Hindlimb muscle (tissue), 1 donor: ENCODE measurements at regions not wholly inside any gene's neighbourhood (a gene's known extent, or its start where the extent isn't known, plus 50 kb on each side); places are given as distances from the start of the nearest gene placed in this dataset.
A peak's percentile ranks its signal among the peaks of the same experiment; 100 is the strongest.
"Not testable (repeated sequence)": the region's sequence is repeated elsewhere in the genome, so short reads cannot be mapped to it uniquely, and the experiment has no call there.

Source experiments
- DNase-seq: peaks from one replicate; pipeline ENCODE4 v3.0.0-alpha.2; 2013

DNA sequence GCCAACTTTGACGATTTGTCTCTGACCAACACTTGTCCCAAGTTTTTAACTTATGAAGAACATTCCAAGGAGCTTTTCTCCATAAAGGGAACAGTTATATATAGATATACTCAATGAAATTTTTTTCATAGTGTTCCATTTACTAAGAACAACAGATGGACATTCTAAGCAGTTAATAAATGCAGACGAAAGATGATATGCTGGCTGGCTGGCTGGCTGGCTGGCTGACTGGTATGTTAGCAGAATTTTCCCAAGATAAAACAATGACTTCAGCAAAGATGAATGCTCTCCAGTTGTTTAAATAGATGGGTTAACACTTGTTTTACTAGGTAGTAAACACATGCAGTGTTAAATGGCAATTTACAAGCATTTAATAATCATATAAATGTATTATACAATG, 62.2 kb downstream of the SPANXN3 start:
- peak; percentile 2 for DNase-seq

DNA sequence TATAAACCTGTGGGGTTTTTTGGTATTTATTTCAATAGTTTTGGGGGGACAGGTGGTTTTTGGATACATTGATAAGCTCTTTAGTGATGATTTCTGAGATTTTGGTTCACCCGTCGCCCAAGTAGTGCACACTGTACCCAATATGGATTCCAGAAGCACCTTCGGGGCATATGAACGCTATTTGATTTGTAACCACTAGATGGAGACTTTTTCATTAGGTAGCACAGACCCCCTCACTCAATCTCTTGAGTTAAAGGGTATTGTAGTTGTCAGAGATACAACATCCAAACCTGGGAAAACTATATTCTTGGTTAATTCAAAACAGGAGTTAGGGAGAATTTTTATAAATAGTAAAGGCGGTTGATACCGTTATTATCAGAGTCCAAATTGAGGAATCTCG, 79.8 kb downstream of the SPANXN3 start:
- no peak for DNase-seq

DNA sequence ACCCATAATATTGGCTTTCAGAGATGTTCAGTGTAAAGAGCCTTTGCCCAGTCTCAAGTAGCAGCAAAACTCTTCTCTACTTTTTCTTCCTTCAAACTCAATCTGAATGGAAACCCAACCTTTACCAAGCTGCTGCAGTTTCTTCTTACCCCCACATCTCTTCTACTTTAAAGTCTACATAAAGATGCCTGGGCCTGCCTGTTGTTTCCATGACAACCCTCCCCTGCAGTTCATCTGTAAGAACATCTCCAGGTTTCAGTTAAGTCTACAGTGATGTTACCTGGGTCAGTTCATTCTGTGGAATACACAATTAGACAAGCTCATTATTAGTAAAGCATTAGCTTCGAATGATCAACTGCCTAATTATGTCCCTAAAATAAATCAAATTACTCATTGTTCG, 81.4 kb downstream of the SPANXN3 start:
- DNase-seq = no peak

DNA sequence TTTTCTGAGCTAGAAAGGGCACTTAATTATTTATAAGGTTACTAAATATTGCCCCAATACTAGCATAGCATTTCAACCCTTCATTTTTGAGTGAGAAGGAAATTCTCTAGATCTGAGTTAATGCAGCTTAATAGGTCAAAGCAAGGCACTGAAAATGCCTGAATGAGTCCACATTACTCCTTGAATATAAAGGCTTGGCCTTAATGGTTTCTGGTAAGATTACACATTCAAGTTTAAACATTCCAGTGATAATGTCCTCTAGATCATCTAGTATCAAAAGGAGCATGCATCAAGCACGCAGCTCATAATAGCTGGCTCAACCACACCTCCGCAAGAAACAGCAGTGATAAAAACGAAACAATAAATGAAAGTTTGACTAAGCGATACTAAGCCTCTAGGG, 87.5 kb downstream of the SPANXN3 start:
- DNase-seq = no peak

DNA sequence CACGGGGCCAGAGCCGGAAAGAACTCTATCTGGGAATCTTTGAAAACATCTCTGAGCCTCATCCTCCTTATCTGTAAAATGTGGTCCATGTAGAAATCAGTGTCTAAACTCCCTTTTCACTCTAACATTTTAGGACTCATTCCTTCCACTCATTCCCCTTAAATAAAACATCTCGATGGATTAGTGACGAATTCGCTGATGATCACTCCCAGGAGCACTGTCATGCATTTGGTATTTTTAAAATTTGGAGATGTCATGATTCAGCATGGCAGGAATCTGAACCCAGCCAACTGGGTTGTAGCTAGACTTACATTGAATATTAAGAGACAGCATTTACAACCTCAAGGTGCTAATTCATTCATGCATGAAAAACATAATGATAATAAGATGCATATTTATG, 88.1 kb downstream of the SPANXN3 start:
- DNase-seq = no peak

DNA sequence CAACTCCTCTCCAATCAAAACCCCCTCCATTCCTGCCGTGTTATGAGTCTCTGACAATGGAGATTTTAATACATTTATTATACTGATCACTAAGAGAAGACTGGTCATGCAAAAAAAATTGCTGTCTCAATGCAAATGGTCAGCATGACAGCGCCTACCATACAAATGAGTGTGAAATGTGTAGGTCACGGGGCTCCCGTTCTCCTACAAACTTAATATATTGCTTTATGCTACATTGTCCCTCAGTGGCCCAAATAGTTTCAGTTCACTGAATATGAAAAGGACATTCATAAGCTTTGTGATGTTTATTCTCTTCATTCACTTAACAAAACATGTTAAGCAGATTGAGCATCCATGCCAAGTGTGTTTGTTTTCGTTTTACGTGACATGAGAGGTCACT, 116.1 kb downstream of the SPANXN3 start:
- no peak for DNase-seq

DNA sequence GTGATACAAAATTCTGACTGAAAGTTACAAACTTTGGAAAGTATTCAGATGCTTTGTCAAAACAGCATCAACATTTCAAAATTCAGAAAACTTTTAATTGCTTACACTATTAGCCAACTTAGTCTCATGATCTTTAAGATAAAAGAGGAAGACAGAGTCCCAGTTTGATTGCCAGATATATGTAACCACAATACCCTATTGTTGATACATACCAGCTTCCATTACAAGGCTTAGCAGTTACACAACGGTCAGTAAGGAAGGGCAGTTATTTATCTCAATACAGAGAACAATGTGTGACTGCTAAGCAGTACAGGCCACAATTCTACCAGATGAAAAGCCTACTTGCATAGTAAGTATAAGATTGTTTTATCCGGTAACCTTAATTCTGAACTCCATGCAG, 138.4 kb downstream of the SPANXN3 start:
- DNase-seq = no peak

DNA sequence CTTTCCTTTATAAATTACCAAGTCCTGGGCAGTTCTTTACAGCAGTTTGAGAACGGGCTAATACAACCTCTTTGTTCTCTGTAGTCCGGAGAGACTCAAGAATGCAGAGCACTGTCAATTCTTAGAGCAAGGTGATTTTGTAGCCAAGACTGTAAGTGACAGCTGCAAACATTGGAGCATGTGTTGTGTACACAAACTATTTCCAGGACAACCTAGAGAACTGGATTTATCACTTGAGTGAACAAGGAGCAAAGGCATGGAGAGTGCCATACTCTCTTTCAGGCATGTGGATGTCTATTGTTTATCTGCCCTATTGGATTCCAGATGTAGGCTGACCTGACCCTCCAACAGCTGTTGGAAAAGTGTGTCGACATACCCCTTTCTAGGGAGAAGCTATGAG, 153.9 kb downstream of the SPANXN3 start:
- DNase-seq = no peak

DNA sequence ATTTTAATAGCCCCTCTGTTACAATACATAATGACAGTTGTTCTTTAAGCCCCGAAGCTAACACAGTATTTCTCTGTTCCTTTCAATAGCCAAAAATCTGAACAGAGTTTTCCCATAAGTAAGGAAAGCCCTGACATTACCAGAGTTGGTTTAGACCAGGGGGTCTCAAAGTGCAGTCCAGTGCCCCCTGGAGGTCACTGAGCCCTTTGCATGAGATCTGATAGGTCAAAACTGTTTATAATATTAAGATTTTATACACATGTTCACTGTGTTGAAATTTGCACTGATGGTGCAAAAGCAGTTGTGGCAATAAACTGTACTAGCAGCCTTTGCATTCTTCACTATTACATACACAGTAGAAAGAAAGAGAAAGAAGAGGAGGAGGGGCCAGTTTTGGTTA, 177.1 kb downstream of the SPANXN3 start:
- DNase-seq = no peak

DNA sequence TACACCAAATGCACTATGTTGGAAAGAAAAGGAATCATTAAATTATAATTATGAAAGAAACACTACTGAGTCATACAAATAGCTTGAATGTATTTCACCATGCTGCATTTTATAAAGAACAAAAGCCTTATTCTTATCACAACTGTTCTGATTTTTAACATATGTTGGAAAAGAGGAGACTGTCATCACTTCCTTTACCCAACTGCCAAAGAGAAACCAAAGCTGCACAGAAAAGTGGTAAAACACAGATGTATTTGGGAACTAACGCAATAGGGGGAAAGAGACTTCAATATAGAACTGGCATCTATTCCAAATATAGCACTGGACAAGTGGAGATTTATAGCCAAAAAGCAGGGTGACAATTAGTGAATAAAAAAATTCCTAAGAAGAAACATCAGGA, 181.0 kb downstream of the SPANXN3 start:
- no peak for DNase-seq

DNA sequence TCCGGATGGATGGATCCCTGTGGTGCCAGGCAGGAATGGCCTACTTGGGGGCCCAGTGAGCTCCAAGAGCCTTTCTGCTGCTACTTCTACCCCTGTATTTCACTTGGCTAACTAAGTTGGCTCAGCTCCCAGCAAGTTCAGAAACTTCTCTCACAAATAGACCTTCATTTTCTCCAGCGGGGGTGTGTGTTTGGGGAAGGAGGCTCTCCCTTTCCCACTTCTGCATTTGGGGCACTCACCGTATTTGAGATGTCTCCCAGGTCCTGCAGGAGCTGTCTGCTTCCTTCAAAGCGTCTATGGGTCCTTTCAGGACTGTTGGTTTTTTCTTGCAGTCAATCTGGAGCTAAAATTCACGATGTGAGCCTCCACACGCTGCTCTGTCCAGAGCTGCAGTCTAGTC, 197.7 kb downstream of the SPANXN3 start:
- DNase-seq = no peak

DNA sequence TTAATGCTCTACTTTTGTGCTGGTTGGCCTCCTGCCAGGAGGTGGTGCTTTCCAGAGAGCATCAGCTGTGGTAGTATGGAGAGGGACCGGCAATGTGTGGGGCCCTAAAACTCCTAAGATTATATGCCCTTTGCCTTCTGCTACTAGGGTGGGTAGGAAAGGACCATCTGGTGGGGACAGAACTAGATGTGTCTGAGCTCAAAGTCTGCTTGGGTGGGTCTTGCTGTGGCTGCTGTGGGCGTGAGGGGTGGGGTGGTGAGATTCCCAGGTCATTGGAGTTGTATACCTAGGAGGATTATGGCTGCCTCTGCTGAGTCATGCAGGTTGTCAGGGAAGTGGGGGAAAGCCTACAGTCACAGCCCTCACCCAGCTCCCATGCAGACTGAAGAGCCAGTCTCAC, 198.4 kb downstream of the SPANXN3 start:
- not testable (repeated sequence) for DNase-seq

DNA sequence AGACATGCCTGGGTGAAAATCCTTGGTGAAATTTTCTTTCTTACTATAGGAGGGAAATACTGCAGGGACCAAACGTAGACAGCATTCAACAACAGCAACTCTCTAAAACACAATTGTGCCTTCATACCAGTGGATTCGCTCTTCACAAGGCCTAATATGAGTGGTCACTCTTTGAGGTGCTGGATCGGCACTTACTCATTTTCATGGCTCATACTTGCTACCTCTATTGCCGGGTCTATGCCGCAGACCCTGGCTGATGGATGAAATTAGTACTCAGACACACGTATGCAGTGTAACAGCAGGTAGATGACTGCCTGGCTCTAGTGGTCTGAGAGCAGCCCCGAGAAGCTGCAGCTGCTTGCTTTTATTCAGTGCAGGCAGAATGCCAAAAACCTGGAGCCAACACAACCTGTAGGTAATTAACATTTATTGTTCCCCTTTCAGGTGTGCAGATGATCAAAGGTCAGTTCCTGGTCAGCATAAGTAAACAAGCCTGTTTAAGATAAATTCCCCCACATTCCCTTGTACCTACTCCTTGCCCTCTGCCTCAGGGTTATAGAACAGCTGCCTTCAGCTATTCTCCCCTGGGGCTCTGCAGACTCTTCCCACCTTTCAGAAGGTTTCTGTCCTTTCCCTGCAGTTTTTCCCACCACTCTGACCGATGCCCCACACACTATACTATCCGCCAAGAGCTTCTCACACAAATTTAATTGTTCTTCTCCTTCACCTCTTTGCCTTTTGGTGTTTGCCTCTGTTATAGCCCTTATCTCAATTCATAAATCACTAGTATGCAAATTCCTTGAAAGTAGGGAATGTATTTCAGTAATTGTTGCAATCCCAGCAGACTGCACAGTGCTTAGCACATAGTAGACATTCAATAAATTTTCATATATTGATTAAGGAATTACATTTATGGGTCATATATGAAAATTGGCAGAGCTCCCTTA, 210.0 kb downstream of the SPANXN3 start:
- no peak for DNase-seq

DNA sequence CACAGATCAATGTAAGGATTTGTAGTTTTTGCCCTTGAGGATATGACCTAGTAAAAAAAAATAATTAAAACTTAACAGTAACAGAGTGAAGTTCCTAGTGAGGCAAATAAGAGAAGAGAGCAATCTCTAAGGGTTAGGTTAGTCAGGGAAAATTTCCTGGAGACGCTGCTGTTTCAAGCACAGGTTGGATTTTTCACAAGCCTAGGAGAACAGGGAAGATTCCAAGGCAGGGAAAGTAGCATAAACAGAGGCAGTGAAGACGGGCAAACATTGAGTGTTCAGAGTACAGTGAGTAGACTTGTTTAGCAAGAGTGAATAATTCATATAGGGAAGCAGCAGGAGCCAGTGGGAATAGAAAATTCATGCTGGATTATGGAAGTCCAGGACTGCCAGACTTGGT, 212.8 kb downstream of the SPANXN3 start:
- no peak for DNase-seq

DNA sequence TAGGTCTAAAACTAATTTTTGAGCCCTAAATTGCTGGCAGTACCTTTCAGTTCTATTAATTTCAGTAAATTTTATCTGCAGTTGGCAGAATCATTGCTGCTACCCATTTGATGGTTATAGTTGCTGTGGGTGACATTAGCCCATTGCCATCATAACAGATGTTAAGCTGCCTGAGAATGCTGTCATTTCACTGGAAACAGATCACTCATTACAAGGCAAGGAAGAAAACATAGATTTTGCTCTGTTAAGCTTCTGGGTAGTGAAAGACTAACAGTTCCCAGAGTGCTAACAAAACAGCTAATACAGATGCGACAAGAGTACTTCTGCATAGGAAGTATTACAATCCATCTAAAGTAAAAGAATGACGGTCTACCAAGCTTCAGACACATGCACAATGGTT, 213.2 kb downstream of the SPANXN3 start:
- DNase-seq = no peak

DNA sequence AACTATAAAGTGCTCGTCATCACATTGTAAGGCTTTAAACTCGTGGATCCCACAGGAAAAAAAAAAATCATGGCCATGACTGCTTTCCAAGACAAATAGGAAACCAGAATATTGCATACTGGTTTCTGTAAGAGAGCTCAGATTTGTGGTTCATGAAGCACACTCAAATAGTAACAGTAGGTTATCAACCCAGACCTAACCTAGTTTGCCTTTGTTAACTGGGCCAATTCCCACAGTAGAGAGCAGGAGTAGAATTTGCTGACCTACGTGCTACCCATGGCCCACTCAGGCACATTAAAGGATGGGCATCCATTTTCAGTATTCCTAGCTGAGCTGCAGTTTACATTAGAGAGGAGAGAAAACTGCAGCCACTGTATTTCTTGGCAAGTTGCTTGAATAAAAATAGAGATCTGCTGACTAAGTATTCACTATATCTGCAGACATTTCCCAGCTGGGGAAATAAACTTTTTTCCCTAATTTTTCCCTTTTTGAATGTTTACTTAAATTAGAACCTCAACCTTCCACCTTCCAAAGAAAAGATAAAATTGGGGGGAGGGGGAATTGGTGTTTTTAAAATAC, 218.5 kb downstream of the SPANXN3 start:
- peak; percentile 0 for DNase-seq

DNA sequence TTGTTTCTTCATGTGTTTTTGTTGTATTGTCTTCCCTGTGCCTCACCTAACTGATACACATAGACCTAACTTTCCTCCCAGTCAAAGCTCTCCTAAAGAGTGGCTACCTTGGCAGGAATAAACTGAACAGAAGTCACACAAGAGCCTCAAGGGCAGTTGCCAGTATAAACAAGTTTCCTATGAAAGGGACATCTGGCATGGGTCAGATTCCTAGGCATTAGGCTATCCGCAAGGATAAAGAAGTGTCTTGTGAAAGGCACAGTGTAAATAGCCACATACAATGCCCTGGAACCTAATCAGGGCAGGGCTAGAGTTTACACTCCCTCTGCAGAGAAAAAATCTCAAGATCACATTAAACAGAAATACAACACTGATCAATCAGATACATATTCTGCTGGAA, 220.8 kb downstream of the SPANXN3 start:
- DNase-seq = no peak

DNA sequence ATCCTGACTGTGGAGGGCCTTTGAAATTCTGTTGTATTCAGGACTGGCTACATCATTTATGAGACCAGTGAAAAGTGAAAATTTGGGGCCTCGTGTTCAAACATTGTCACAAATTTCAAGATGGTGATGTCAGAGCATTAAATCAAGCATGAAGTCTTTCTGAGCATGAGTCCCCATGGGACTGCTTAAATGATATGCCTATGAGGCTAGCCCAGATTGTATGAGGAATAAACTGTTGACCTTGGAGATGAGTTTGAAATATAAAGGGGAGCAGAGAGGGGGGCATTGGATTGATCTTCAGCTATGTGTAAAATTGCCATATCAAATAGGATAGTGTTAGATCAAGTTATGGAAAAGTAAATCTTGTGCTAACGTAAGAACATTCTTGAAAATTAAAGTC, 230.0 kb downstream of the SPANXN3 start:
- DNase-seq = no peak

DNA sequence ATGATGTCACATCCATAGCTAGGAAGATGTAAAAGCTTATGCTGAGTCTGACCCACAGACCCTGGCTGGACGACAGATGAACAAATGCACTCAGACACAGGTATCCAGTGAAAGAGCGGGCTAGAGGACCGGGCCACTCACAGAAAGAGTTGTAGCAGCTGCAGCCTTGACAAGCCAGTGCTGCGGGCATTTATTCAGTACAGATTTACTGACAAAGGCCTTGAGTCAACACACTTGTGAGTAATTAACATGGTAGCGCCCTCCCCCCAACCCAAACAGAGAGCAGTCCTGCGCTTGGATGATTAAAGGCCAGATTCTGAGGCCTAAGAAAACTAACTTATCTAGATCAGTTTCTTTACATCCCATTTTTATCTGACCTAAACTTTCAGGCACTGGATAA, 244.6 kb downstream of the SPANXN4 start:
- no peak for DNase-seq

DNA sequence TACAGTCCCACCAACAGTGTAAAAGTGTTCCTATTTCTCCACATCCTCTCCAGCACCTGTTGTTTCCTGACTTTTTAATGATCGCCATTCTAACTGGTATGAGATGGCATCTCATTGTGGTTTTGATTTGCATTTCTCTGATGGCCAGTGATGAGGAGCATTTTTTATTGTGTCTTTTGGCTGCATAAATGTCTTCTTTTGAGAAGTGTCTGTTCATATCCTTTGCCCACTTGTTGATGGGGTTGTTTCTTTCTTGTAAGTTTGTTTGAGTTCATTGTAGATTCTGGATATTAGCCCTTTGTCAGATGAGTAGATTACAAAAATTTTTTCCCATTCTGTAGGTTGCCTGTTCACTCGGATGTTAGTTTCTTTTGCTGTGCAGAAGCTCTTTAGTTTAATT, 218.9 kb downstream of the SPANXN4 start:
- not testable (repeated sequence) for DNase-seq

DNA sequence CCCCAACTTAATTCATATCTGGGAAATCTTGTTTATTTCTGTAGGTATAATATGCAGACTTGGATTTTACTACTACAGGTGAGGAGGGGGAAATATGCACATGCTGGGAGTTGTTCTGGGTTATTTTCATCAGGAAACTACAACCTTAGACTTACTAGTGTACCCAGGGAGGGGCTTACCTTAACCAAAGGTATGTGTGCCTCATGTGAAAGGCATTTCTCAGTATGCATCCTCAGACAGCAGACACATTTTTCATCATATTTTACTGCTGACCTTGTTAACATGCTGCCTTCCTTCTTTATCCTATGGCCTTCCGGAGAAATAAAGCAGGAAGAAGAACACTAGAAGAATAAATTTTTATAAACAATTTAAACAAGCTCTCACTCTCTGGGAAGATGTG, 214.9 kb downstream of the SPANXN4 start:
- no peak for DNase-seq

DNA sequence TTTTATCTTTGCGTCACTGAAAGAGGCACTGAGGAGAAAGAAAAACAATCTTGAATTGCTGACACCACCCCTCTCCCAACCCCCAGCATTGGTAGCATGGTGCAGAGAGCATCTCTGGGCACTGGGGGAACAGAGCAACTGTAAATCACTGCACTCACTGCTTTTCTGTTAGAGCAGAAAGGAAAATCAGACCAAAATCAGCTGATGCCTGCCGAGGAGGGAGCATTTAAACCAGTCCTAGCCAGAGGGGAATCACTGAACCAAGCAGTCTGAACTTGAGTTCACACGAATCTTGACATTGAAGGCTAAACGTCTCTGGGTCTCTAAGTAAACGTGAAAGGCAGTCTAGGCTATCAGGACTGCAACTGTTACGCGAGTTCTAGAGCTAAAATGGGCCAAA, 205.8 kb downstream of the SPANXN4 start:
- DNase-seq = no peak

DNA sequence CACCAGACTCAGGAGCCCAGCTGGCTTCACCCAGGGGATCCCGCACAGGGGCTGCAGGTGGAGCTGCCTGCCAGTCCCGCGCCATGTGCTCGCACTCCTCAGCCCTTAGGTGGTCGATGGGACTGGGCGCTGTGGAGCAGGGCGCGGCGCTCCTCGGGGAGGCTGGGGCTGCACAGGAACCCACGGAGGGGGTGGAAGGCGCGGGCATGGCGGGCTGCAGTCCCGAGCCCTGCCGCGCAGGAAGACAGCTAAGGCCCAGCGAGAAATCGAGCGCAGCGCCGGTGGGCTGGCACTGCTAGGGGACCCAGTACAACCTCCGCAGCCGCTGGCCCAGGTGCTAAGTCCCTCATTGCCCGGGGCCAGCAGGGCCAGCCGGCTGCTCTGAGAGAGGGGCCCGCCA, 202.9 kb downstream of the SPANXN4 start:
- not testable (repeated sequence) for DNase-seq

DNA sequence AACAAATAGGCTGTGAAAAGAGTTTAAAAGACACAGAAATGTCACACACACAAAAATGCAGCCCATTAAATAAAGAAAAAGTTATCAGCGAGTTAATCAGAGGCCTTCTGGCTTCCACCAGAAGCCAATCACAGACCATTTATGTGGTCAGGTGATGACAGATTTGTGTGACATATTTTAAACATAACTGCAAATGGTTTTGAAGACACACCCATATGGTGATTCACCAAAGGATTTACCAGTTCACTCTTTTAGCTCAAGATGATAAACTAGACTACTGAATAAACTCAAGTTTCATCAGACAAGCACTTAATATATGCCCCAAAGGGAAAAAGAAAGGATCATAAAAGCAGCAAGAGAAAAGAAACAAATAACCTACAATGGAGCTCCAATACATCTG, 181.2 kb downstream of the SPANXN4 start:
- no peak for DNase-seq
